ENCODE measurements at regions not wholly inside any gene's neighbourhood (a gene's known extent, or its start where the extent isn't known, plus 50 kb on each side); places are given as distances from the start of the nearest gene placed in this dataset.
"Not testable (repeated sequence)": the region's sequence is repeated elsewhere in the genome, so short reads cannot be mapped to it uniquely, and the experiment has no call there.

DNA sequence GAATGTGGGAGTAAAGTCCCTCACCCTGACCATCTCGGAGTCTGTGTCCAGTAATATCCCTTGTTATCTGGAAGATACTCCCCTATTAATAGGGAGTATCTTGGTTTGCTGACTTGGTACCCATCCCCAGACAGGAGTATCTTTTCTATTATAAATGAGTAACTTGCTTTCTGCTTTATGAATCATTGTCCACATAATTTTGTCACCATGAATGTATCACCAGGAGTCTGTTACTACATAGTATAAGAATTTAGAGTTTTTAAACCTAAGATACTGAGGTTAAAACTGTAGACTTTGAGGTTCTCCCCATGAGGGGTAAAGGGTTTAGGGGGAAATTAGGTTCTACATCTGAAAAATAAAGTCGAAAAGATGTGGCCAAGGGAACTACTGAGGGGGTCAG, 175.6 kb downstream of the FCRL5 start:
- peak overlapping the region in 1 of 2 donors; percentile 5 for H3K27ac Mint-ChIP-seq
- POLR2A ChIA-PET, result no interaction called here
- no peaks in the 10 kb centered on the region for H3K9me3 Mint-ChIP-seq
- H3K27ac ChIP-seq (ENCODE audit: low read length), result no peak overlapping the region
- H3K36me3 ChIP-seq (ENCODE audit: control insufficient read depth in 2 of 2, extremely low read depth in 1 of 2, insufficient read depth in 1 of 2, low read length in 1 of 2), result no peaks in the 10 kb centered on the region
- no peaks in the 10 kb centered on the region for H3K9me3 ChIP-seq
- no peaks in the 10 kb centered on the region for H3K4me1 Mint-ChIP-seq
- 83% methylated on average over 1 of the region's 2 CpGs for WGBS (ENCODE audit: insufficient coverage)
- no peak overlapping the region for H3K4me3 Mint-ChIP-seq
- no peaks in the 10 kb centered on the region for H3K4me1 ChIP-seq (ENCODE audit: control insufficient read depth in 1 of 2, extremely low read depth in 1 of 2, insufficient read depth in 2 of 2, low read length in 2 of 2)
- CTCF ChIA-PET, result no interaction called here
- H3K27me3 Mint-ChIP-seq, result peaks cover 32 to 45% of the 10 kb centered on the region in 2 donors
- H3K36me3 Mint-ChIP-seq, result no peaks in the 10 kb centered on the region
- peaks cover 0 to 27% of the 10 kb centered on the region in 2 experiments for H3K27me3 ChIP-seq (replicated peaks in 1 of 2; ENCODE audit: control insufficient read depth in 2 of 2, extremely low read depth in 1 of 2, insufficient read depth in 2 of 2, low read length in 1 of 2)
- no peak for ATAC-seq (replicated peaks in 1 of 4)
- no peak for DNase-seq
- H3K4me3 ChIP-seq (ENCODE audit: control insufficient read depth in 1 of 2, extremely low read depth in 1 of 2, low read length in 1 of 2), result no peak overlapping the region

- POLR2A ChIA-PET; H3K9me3 ChIP-seq; H3K36me3 ChIP-seq (ENCODE audit: control insufficient read depth in 2 of 2, extremely low read depth in 1 of 2, insufficient read depth in 1 of 2, low read length in 1 of 2); H3K36me3 Mint-ChIP-seq; H3K4me1 ChIP-seq (ENCODE audit: control insufficient read depth in 1 of 2, extremely low read depth in 1 of 2, insufficient read depth in 2 of 2, low read length in 2 of 2); H3K27ac ChIP-seq (ENCODE audit: low read length); DNase-seq; H3K9me3 Mint-ChIP-seq; CTCF ChIA-PET; H3K27ac Mint-ChIP-seq; H3K4me3 Mint-ChIP-seq; H3K4me3 ChIP-seq (ENCODE audit: control insufficient read depth in 1 of 2, extremely low read depth in 1 of 2, low read length in 1 of 2); H3K4me1 Mint-ChIP-seq; ATAC-seq (replicated peaks in 1 of 4): not testable (repeated sequence)
- WGBS (ENCODE audit: insufficient coverage), result no CpG with 5 or more reads among the region's 2 CpGs
- H3K27me3 ChIP-seq (replicated peaks in 1 of 2; ENCODE audit: control insufficient read depth in 2 of 2, extremely low read depth in 1 of 2, insufficient read depth in 2 of 2, low read length in 1 of 2), result peaks cover 0 to 20% of the 10 kb centered on the region in 2 experiments
- peaks cover 35% of the 10 kb centered on the region in 2 donors for H3K27me3 Mint-ChIP-seq
These were observed 180.0 kb downstream of the FCRL5 start for GRCh38 chr1:157372311-157372710.

DNA sequence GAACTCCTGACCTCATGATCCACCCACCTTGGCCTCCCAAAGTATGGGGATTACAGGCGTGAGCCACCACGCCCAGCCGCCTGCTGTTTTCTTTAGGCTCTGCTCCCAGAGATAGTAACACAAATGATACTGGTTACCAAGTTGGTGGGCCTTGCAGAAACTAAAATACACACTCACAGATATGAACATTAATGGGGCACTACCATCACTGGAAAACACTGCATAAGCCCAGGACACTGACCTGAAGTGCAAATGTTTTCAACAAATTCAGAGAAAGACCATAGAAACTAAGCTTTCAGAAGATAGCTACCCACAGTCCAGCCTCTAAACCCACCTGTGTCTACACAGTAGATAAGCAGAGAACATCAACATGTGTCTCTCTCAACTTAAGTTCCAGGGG, 180.5 kb downstream of the FCRL5 start:
- Histone ChIP-seq H3K9me3 (no peaks in the 10 kb centered on the region), H3K4me3 (ENCODE audit: control insufficient read depth in 1 of 2, extremely low read depth in 1 of 2, low read length in 1 of 2) (no peak overlapping the region), H3K27me3 (replicated peaks in 1 of 2; ENCODE audit: control insufficient read depth in 2 of 2, extremely low read depth in 1 of 2, insufficient read depth in 2 of 2, low read length in 1 of 2) (peaks cover 0 to 20% of the 10 kb centered on the region in 2 experiments), H3K4me1 (ENCODE audit: control insufficient read depth in 1 of 2, extremely low read depth in 1 of 2, insufficient read depth in 2 of 2, low read length in 2 of 2) (no peaks in the 10 kb centered on the region), H3K27ac (ENCODE audit: low read length) (no peak overlapping the region), H3K36me3 (ENCODE audit: control insufficient read depth in 2 of 2, extremely low read depth in 1 of 2, insufficient read depth in 1 of 2, low read length in 1 of 2) (no peaks in the 10 kb centered on the region)
- H3K4me3 Mint-ChIP-seq, result no peak overlapping the region
- no peaks in the 10 kb centered on the region for H3K36me3 Mint-ChIP-seq
- ChIA-PET CTCF (interaction anchor here in 1 of 2 donors (0.7 kb wide), 1 partner anchor 111 kb away, joined by 3 read pairs; no protein-coding TSS in a partner anchor), POLR2A (no interaction called here)
- ATAC-seq (replicated peaks in 1 of 4), result no peak
- no peaks in the 10 kb centered on the region for H3K9me3 Mint-ChIP-seq
- H3K4me1 Mint-ChIP-seq, result peaks cover 0 to 2% (median 0%) of the 10 kb centered on the region in 3 donors
- H3K27ac Mint-ChIP-seq, result no peak overlapping the region
- WGBS (ENCODE audit: insufficient coverage), result 84% methylated on average over 3 of the region's 3 CpGs
- peaks cover 30 to 33% of the 10 kb centered on the region in 2 donors for H3K27me3 Mint-ChIP-seq
- no peak for DNase-seq

DNA sequence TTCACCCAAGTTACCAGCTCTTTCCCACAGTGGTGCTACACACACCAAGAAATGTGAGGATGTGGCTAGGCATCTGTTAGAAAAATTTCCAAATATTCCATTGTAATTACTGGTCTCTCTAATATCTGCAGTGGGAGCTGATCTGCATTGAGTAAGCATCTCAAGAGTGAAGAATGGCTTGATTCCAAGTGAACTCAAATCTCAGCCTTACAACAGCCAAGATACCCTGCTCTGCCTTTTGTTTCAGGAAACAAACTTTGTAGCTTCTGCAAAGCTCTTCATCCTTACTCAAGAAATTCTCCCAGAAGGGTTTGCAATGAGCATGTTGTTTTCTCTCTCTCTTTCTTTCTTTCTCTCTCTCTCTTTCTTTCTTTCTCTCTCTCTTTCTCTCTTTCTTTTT, 181.1 kb downstream of the FCRL5 start:
- no peaks in the 10 kb centered on the region for H3K9me3 Mint-ChIP-seq
- H3K27me3 Mint-ChIP-seq, result peaks cover 27 to 28% of the 10 kb centered on the region in 2 donors
- peaks cover 0 to 17% of the 10 kb centered on the region in 2 experiments for H3K27me3 ChIP-seq (replicated peaks in 1 of 2; ENCODE audit: control insufficient read depth in 2 of 2, extremely low read depth in 1 of 2, insufficient read depth in 2 of 2, low read length in 1 of 2)
- DNase-seq, result no peak
- no peaks in the 10 kb centered on the region for H3K4me1 ChIP-seq (ENCODE audit: control insufficient read depth in 1 of 2, extremely low read depth in 1 of 2, insufficient read depth in 2 of 2, low read length in 2 of 2)
- H3K36me3 ChIP-seq (ENCODE audit: control insufficient read depth in 2 of 2, extremely low read depth in 1 of 2, insufficient read depth in 1 of 2, low read length in 1 of 2), result no peaks in the 10 kb centered on the region
- H3K4me1 Mint-ChIP-seq, result peaks cover 0 to 2% (median 0%) of the 10 kb centered on the region in 3 donors
- CTCF ChIA-PET, result interaction anchor here (0.7 to 1.2 kb wide), 2 partner anchors 29 to 111 kb away, joined by 3 read pairs; no protein-coding TSS in a partner anchor
- H3K9me3 ChIP-seq, result no peaks in the 10 kb centered on the region
- no peak overlapping the region for H3K4me3 Mint-ChIP-seq
- POLR2A ChIA-PET, result no interaction called here
- H3K27ac Mint-ChIP-seq, result no peak overlapping the region
- ATAC-seq (replicated peaks in 1 of 4), result no peak
- H3K4me3 ChIP-seq (ENCODE audit: control insufficient read depth in 1 of 2, extremely low read depth in 1 of 2, low read length in 1 of 2), result no peak overlapping the region
- no peak overlapping the region for H3K27ac ChIP-seq (ENCODE audit: low read length)
- no peaks in the 10 kb centered on the region for H3K36me3 Mint-ChIP-seq

DNA sequence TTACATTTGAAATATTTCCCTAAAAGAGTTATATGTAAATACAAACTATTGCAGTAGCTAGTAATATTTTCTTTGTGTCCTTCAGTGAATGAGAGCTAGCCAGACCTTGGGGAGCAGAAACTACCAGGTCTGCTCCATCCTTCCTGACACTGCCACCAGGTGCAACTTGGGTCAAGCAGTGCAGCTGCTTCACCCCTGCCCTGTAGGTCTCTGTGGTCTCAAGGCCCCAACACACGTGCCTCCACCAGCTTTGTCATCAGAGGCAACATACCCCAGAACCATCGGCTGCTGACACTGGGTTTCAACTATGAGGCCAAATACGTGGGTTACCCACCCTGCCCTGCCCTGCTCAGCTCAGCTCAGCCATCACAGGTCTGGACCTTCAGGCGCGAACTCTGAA, 181.6 kb downstream of the FCRL5 start:
- H3K27ac Mint-ChIP-seq, result no peak overlapping the region
- peaks cover 22 to 23% of the 10 kb centered on the region in 2 donors for H3K27me3 Mint-ChIP-seq
- WGBS (ENCODE audit: insufficient coverage), result 82% methylated on average over 2 of the region's 5 CpGs
- POLR2A ChIA-PET, result no interaction called here
- DNase-seq (no peak), ATAC-seq (replicated peaks in 1 of 4) (no peak)
- Histone ChIP-seq H3K9me3 (no peaks in the 10 kb centered on the region), H3K4me1 (ENCODE audit: control insufficient read depth in 1 of 2, extremely low read depth in 1 of 2, insufficient read depth in 2 of 2, low read length in 2 of 2) (no peaks in the 10 kb centered on the region), H3K27me3 (replicated peaks in 1 of 2; ENCODE audit: control insufficient read depth in 2 of 2, extremely low read depth in 1 of 2, insufficient read depth in 2 of 2, low read length in 1 of 2) (peaks cover 0 to 12% of the 10 kb centered on the region in 2 experiments), H3K4me3 (ENCODE audit: control insufficient read depth in 1 of 2, extremely low read depth in 1 of 2, low read length in 1 of 2) (no peak overlapping the region), H3K36me3 (ENCODE audit: control insufficient read depth in 2 of 2, extremely low read depth in 1 of 2, insufficient read depth in 1 of 2, low read length in 1 of 2) (no peaks in the 10 kb centered on the region), H3K27ac (ENCODE audit: low read length) (no peak overlapping the region)
- H3K4me3 Mint-ChIP-seq, result no peak overlapping the region
- CTCF ChIA-PET, result interaction anchor here in 1 of 2 donors (1.2 kb wide), 1 partner anchor 30 kb away, joined by 3 read pairs; no protein-coding TSS in a partner anchor
- H3K36me3 Mint-ChIP-seq, result no peaks in the 10 kb centered on the region
- H3K9me3 Mint-ChIP-seq, result no peaks in the 10 kb centered on the region
- peaks cover 0 to 2% (median 0%) of the 10 kb centered on the region in 3 donors for H3K4me1 Mint-ChIP-seq

- Mint-ChIP-seq H3K27me3 (peaks cover 16 to 21% of the 10 kb centered on the region in 2 donors), H3K4me3 (no peak overlapping the region), H3K9me3 (no peaks in the 10 kb centered on the region), H3K27ac (no peak overlapping the region), H3K36me3 (no peaks in the 10 kb centered on the region), H3K4me1 (peaks cover 0 to 2% (median 0%) of the 10 kb centered on the region in 3 donors)
- H3K9me3 ChIP-seq, result no peaks in the 10 kb centered on the region
- no peak overlapping the region for H3K4me3 ChIP-seq (ENCODE audit: control insufficient read depth in 1 of 2, extremely low read depth in 1 of 2, low read length in 1 of 2)
- peak in 3 of 4 experiments; percentile 42 to 67 (median 53) for ATAC-seq (replicated peaks in 1 of 4)
- peaks cover 0 to 8% of the 10 kb centered on the region in 2 experiments for H3K27me3 ChIP-seq (replicated peaks in 1 of 2; ENCODE audit: control insufficient read depth in 2 of 2, extremely low read depth in 1 of 2, insufficient read depth in 2 of 2, low read length in 1 of 2)
- WGBS (ENCODE audit: insufficient coverage), result 19% methylated on average over 3 of the region's 6 CpGs
- H3K27ac ChIP-seq (ENCODE audit: low read length), result no peak overlapping the region
- CTCF ChIA-PET, result interaction anchor here (1.2 to 1.5 kb wide), 2 partner anchors 10 to 31 kb away, joined by 3 read pairs; no protein-coding TSS in a partner anchor
- H3K4me1 ChIP-seq (ENCODE audit: control insufficient read depth in 1 of 2, extremely low read depth in 1 of 2, insufficient read depth in 2 of 2, low read length in 2 of 2), result no peaks in the 10 kb centered on the region
- H3K36me3 ChIP-seq (ENCODE audit: control insufficient read depth in 2 of 2, extremely low read depth in 1 of 2, insufficient read depth in 1 of 2, low read length in 1 of 2), result no peaks in the 10 kb centered on the region
- peak in 17 of 35 experiments; percentile 1 to 54 (median 13) for DNase-seq
- POLR2A ChIA-PET, result no interaction called here
These were observed 182.3 kb downstream of the FCRL5 start for GRCh38 chr1:157369808-157370521.

Measured in T-cell (primary cell).